ENCODE measurements at regions not wholly inside any gene's neighbourhood (a gene's known extent, or its start where the extent isn't known, plus 50 kb on each side); places are given as distances from the start of the nearest gene placed in this dataset.
"Not testable (repeated sequence)": the region's sequence is repeated elsewhere in the genome, so short reads cannot be mapped to it uniquely, and the experiment has no call there.

GRCh38 chr1:221254813-221255212, 375.6 kb downstream of the HLX start:
- no peaks in the 10 kb centered on the region for H3K4me1 ChIP-seq (ENCODE audit: control insufficient read depth in 1 of 2, insufficient read depth in 2 of 2, low read length in 2 of 2)
- no peaks in the 10 kb centered on the region for H3K36me3 ChIP-seq (replicated peaks in 1 of 2; ENCODE audit: control insufficient read depth in 1 of 2, insufficient read depth in 2 of 2, low read length in 2 of 2)
- H4K20me1 ChIP-seq (ENCODE audit: insufficient read depth, low read length) = no peaks in the 10 kb centered on the region
- TF ChIP-seq CTCF (IDR thresholded peaks at IDR 0.05) = no peak
- no peaks in the 10 kb centered on the region for H3K79me2 ChIP-seq (ENCODE audit: insufficient read depth, low read length)
- H3K4me2 ChIP-seq (replicated peaks; ENCODE audit: extremely low read depth, low read length, poor library complexity, severe bottlenecking) = no peak overlapping the region
- no peak overlapping the region for H3K27ac ChIP-seq (ENCODE audit: low read depth in 1 of 2, low read length in 2 of 2)
- H2AFZ ChIP-seq (ENCODE audit: insufficient read depth, low read depth, low read length, poor library complexity, severe bottlenecking) = no peak overlapping the region
- Mint-ChIP-seq H3K27me3 (ENCODE audit: low read depth in 3 of 3) (peaks cover 0 to 2% (median 1%) of the 10 kb centered on the region in 3 donors), H3K4me1 (no peaks in the 10 kb centered on the region), H3K9me3 (peaks cover 0 to 11% (median 2%) of the 10 kb centered on the region in 7 donors), H3K36me3 (no peaks in the 10 kb centered on the region), H3K4me3 (no peak overlapping the region), H3K27ac (no peak overlapping the region)
- intact Hi-C loops (cut with micrococcal nuclease) = no loop called here
- no peak overlapping the region for H3K4me3 ChIP-seq (replicated peaks in 1 of 3; ENCODE audit: low read depth in 2 of 3, low read length in 3 of 3)
- H3K27me3 ChIP-seq (ENCODE audit: control insufficient read depth in 2 of 2, insufficient read depth in 2 of 2, low read length in 2 of 2) = no peaks in the 10 kb centered on the region
- no peak overlapping the region for H3K9ac ChIP-seq (ENCODE audit: insufficient read depth, low read length, poor library complexity, severe bottlenecking)
- H3K9me3 ChIP-seq (replicated peaks in 1 of 2; ENCODE audit: control insufficient read depth in 1 of 2, insufficient read depth in 1 of 2, low read length in 2 of 2) = no peaks in the 10 kb centered on the region
- DNase-seq = no peak

- Histone ChIP-seq H3K79me2 (ENCODE audit: insufficient read depth, low read length) (no peaks in the 10 kb centered on the region), H4K20me1 (ENCODE audit: insufficient read depth, low read length) (no peaks in the 10 kb centered on the region), H3K36me3 (replicated peaks in 1 of 2; ENCODE audit: control insufficient read depth in 1 of 2, insufficient read depth in 2 of 2, low read length in 2 of 2) (no peaks in the 10 kb centered on the region), H3K27ac (ENCODE audit: low read depth in 1 of 2, low read length in 2 of 2) (no peak overlapping the region), H3K9ac (ENCODE audit: insufficient read depth, low read length, poor library complexity, severe bottlenecking) (no peak overlapping the region), H3K4me3 (replicated peaks in 1 of 3; ENCODE audit: low read depth in 2 of 3, low read length in 3 of 3) (no peak overlapping the region), H3K27me3 (ENCODE audit: control insufficient read depth in 2 of 2, insufficient read depth in 2 of 2, low read length in 2 of 2) (no peaks in the 10 kb centered on the region), H3K4me1 (ENCODE audit: control insufficient read depth in 1 of 2, insufficient read depth in 2 of 2, low read length in 2 of 2) (no peaks in the 10 kb centered on the region), H2AFZ (ENCODE audit: insufficient read depth, low read depth, low read length, poor library complexity, severe bottlenecking) (no peak overlapping the region), H3K4me2 (replicated peaks; ENCODE audit: extremely low read depth, low read length, poor library complexity, severe bottlenecking) (no peak overlapping the region), H3K9me3 (replicated peaks in 1 of 2; ENCODE audit: control insufficient read depth in 1 of 2, insufficient read depth in 1 of 2, low read length in 2 of 2) (no peaks in the 10 kb centered on the region)
- no peaks in the 10 kb centered on the region for H3K4me1 Mint-ChIP-seq
- H3K9me3 Mint-ChIP-seq = peaks cover 0 to 13% (median 4%) of the 10 kb centered on the region in 7 donors
- no peak overlapping the region for H3K4me3 Mint-ChIP-seq
- no peaks in the 10 kb centered on the region for H3K36me3 Mint-ChIP-seq
- no peak overlapping the region for H3K27ac Mint-ChIP-seq
- DNase-seq = no peak
- TF ChIP-seq CTCF (IDR thresholded peaks at IDR 0.05) = no peak
- intact Hi-C loops (cut with micrococcal nuclease) = no loop called here
- H3K27me3 Mint-ChIP-seq (ENCODE audit: low read depth in 3 of 3) = peaks cover 1 to 2% (median 2%) of the 10 kb centered on the region in 3 donors
- WGBS (ENCODE audit: insufficient coverage) = 78% methylated on average over 3 of the region's 3 CpGs
These were observed 377.5 kb downstream of the HLX start for GRCh38 chr1:221256773-221257172.

- H3K27me3 Mint-ChIP-seq (ENCODE audit: low read depth in 3 of 3); intact Hi-C loops (cut with micrococcal nuclease): not testable (repeated sequence)
- H3K9me3 Mint-ChIP-seq = peaks cover 2 to 20% (median 6%) of the 10 kb centered on the region in 7 donors
These were observed 378.3 kb downstream of the HLX start for GRCh38 chr1:221257548-221257947.

More at GRCh38 chr1:221257548-221257947, 378.3 kb downstream of the HLX start:
- H3K9me3 ChIP-seq (replicated peaks in 1 of 2; ENCODE audit: control insufficient read depth in 1 of 2, insufficient read depth in 1 of 2, low read length in 2 of 2); H3K9ac ChIP-seq (ENCODE audit: insufficient read depth, low read length, poor library complexity, severe bottlenecking); H3K27ac ChIP-seq (ENCODE audit: low read depth in 1 of 2, low read length in 2 of 2); H3K4me3 Mint-ChIP-seq; H3K4me1 ChIP-seq (ENCODE audit: control insufficient read depth in 1 of 2, insufficient read depth in 2 of 2, low read length in 2 of 2); H3K36me3 Mint-ChIP-seq; H3K27me3 ChIP-seq (ENCODE audit: control insufficient read depth in 2 of 2, insufficient read depth in 2 of 2, low read length in 2 of 2); H3K27ac Mint-ChIP-seq; H3K79me2 ChIP-seq (ENCODE audit: insufficient read depth, low read length); H3K4me1 Mint-ChIP-seq; H3K36me3 ChIP-seq (replicated peaks in 1 of 2; ENCODE audit: control insufficient read depth in 1 of 2, insufficient read depth in 2 of 2, low read length in 2 of 2); H4K20me1 ChIP-seq (ENCODE audit: insufficient read depth, low read length); H2AFZ ChIP-seq (ENCODE audit: insufficient read depth, low read depth, low read length, poor library complexity, severe bottlenecking); H3K4me3 ChIP-seq (replicated peaks in 1 of 3; ENCODE audit: low read depth in 2 of 3, low read length in 3 of 3); H3K4me2 ChIP-seq (replicated peaks; ENCODE audit: extremely low read depth, low read length, poor library complexity, severe bottlenecking); DNase-seq: not testable (repeated sequence)
- WGBS (ENCODE audit: insufficient coverage) = no CpG with 5 or more reads among the region's 1 CpG

Measured in CD14-positive monocyte (primary cell).